Fibroblast of skin of right quadriceps (primary cell): ENCODE measurements at regions not wholly inside any gene's neighbourhood (a gene's known extent, or its start where the extent isn't known, plus 50 kb on each side); places are given as distances from the start of the nearest gene placed in this dataset.
A peak's percentile ranks its signal among the peaks of the same experiment; 100 is the strongest.

ENCODE experiments used
- DNase-seq: peaks from one replicate; pipeline ENCODE4 v3.0.0-alpha.2; 2013

DNA sequence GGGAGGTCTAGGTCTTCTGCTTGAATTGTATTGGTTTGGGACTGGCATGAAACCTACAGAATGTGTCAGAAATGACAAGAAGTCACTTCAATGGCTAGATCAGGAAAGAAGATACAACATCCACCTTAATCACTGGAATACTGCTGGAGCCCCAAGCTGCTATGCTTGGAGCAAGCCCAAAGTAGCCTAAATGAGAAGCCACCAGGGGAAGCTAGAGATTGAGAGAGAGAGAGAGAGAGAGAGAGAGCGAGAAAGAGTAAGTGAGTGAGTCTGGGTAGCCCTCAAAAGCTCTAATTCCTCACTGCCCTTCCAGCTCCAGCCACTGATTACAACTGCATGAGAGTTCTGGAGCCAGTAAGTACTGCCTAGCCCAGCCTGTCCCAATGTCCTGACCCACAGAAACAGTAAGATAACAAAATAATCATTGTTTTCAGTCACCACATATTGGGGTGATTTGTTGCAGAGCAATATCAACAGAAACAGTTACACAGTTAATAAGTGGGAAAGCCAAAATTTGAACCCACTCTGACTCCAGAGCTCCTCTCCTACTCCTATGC, 529.2 kb upstream of the GOLIM4 start:
- DNase-seq, result no peak

DNA sequence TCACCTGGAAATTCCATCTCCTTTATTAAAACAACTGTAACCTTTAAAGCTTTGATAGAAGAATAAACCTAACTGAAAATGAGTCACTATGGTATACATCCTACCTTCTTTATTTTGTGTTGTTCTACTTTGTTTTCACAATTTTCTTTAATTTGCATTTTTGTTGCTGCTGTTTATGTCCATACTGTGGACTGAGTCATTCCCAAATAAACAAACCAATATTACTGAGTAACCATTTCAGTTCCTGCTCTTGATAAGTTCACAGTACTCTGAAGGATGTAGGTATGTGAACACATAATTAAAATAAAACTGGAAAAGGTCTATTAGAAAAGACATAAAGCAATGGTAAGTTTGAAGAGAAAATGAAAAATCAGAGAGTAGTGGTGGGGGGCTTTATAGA, 528.5 kb upstream of the GOLIM4 start:
- DNase-seq, result no peak

DNA sequence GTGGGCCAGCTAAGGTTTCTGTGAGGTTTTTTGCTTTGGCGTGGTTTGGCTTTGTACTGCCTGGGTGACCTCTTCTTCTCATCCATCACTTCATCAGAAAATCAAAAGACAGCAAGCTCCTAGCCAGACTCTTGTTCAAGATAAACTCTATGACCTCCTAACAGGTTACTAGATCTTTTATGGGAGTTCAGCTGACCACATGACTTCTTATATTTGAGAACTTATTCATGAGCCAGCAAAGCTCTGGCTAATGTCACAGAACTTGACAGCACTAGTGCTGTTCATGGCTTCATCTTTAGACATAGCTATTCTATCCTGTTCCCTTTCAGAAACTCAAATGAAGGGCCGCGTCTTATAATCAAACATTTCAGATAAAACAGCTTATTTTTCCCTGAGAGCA, 527.1 kb upstream of the GOLIM4 start:
- no peak for DNase-seq

DNA sequence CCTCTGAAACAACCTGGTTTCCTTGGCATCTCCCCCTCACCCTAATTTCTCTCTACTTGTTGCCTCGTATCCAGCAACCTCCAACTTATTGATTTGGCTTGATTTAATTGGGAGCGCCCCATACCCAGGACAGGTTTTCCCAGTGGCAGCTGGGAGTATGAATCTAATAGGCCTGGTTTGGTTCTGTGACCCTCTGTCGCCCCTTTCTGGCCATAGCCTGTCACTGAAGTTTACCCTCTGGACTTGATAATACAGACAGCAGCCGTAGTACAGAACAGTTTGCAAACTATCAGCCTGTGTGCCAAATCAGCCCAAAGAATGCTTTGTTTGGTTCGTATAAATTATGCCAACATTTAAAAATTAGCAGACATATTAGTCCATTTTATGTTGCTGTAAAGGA, 525.1 kb upstream of the GOLIM4 start:
- DNase-seq, result peak; percentile 1

DNA sequence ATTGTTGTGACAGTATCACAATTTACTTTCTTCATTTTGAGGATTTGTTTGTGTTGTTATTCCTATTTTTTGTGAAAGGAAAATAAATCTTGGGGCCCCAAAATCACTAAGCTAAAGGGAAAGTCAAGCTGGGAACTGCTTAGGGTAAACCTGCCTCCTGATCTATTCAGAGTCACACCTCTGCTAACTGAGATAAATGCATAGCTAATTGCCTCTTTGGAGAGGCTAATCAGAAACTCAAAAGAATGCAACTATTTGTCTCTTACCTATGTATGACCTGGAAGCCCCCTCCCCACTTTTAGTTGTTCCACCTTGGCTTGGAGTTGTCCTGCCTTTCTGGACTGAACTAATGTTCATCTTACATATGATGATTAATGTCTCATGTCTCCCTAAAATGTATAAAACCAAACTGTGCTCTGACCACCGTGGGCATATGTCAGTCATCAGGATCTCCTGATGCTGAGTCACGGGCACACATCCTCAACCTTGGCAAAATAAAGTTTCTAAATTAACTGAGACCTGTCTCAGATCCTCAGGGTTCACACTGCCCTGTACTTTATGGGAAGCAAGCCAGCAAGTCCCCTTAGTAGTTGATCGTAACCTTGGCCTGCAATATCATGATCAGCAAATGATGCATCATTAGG, 523.2 kb upstream of the GOLIM4 start:
- no peak for DNase-seq

DNA sequence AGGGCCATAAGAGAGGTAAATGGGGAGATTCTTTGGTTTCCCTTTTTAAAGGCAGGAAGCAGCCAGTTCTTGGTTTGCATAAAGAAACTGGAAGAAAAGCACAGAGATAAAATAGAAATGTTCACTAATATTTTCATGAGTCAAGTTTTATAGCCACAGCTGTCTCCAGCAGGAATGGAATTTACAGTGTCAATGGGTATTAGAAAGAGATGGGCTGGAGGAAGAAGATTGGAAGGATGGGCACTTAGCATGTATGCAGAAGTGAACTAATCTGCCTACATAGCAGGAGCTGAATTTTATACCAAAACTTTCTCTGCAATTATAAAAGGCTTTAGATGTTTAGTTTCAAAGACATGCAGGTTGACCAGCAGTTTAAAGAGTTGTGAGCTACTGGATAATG, 521.9 kb upstream of the GOLIM4 start:
- DNase-seq, result no peak

DNA sequence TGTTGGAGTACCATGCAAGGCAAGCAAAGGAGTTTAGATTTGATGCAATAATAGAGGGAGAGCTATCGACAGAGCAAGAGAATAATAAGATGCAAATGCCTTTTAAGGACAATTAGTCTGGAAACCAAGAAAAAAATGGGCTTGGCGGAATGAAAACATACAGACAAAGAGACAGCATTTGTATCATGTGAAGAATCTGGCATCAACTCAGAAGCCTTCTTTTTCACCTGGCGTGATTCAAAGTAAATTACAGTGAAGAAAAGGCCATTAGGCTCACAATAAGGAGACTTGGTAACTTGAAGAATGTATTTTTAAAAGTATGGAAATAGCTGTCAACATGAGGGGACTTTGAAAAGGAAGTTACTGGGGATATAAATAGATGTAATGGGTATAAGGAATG, 521.2 kb upstream of the GOLIM4 start:
- no peak for DNase-seq

DNA sequence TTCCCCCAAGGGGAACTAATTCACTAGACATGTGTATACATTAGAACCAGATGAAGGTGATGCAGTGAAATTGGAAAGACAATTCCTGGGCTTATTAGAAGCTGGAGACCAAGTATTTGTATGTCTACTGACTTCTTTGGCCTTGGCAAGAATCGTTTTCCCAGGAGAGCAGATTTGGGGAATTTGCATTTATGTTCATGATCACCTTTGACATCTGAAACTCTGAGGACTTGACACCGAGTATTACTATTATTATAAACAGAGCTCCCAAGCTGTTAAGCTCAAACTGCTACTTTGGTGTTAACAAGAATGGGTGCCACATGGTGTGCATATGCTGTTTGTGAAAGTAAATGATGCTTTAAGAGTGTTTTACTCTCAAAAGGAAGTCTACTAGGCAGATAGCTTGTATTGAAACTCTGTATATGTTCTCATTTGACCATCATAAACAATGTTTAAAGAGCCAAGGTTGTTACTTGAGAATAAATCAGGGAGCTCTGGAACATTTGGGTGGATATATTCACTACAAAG, 519.8 kb upstream of the GOLIM4 start:
- no peak for DNase-seq

DNA sequence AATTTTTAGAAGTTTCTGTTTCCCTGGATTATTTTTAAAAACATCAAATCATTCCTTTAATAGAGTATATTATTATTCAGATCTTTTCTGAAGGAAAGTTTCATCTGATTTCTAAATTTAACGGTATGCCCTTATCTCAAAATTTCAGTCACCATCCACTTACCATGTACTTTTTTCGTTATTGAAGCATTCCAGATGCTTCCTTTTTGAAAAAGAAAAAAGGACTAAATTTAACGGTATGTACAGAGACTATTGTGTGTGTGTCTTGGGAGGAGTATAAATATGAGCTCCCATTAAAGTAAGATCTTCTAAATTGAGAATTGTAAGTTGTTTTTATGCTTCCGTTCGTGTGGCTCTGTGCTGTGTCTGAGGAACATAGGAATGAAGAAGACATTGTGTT, 517.4 kb upstream of the GOLIM4 start:
- no peak for DNase-seq

DNA sequence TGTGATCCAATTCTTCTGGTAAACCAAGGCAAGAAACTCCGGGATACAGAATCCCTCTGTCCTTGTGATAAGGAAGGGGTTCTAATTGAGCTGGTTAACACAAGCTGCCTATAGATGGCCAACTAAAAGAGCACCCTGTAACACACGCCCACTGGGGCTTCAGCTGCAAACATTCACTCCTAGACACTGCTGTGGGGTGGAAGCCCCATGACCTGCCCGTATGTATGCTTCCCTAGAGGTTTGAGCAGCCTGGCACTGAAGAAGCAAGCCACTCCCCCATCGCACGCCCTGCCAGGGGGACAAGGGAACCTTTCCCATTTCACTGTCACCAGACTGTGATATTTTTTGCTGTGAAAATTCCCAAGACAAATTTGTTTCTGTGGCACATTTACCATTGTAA, 516.9 kb upstream of the GOLIM4 start:
- DNase-seq, result no peak

DNA sequence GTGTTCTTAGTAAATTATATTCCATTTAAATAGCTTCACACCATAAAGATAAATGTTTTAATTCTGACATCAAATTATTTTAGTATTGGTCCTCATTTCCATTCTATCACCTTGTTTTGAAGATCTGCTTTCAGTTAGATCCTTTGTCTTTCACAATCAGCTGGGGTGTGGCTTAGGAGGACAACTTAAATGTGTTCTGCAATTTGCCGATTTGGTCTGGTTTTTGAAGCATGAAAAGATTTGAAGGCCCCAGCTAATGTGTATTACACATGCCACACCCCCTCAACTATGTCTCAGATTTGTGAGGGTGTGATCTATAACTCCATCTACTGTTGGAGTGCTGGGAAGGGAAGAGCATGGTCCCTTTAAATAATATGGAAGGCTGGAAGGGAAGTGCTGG, 516.1 kb upstream of the GOLIM4 start:
- DNase-seq, result no peak

DNA sequence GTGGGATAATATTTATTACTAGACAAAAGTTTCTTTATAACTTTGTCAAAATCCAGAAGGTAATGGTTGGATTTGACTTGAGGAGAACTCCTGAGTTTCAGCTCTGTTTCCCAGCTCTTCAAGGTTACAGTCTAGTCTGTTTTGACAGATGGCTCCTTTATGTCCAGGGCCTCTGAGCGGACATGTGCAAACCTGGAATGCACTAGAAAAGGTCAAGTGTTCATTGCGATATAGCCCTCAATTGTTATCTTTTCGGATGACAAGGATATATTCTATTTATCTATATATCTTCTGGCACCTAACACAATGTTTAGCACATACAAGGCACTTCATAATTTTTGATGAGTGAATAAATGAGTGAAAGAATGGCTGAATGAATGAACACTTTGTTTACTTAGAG, 513.2 kb upstream of the GOLIM4 start:
- DNase-seq, result no peak

DNA sequence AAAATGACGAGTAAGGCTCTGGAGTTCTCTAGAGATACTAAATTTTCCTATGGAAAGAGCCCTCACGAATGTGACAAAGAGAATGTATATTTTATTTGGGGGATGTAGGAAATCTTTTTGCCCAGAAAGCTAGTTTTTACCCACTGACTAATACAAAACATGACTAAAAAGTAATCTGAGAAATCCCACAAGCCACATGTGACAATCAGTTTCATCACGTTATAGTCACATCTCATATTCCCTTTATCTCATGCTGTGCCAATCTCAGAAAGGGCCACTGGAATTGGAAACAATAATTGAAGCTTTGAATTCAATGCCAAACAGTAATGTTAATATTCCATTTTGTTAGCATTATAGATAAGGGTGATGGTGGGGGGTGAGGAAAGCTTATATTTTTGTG, 509.0 kb upstream of the GOLIM4 start:
- DNase-seq, result no peak

DNA sequence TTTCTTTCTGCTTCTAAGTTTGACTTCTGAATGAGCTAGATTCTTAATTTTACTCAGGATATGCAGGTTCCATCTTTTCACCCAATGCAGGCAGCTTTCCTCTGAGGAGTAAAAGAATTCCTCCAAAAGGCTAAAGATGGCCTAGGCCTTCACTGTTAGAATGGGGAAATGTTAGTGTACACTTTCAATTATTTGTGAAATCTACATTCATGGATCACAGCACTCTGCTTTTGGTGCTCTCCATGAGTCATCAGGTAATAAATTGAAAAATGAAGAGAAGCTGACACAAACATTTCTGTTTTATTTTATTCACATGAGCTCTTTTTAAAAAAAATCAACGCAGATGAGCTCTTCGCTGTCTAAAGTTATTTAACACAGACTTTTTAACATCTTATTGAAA, 502.5 kb upstream of the GOLIM4 start:
- no peak for DNase-seq

DNA sequence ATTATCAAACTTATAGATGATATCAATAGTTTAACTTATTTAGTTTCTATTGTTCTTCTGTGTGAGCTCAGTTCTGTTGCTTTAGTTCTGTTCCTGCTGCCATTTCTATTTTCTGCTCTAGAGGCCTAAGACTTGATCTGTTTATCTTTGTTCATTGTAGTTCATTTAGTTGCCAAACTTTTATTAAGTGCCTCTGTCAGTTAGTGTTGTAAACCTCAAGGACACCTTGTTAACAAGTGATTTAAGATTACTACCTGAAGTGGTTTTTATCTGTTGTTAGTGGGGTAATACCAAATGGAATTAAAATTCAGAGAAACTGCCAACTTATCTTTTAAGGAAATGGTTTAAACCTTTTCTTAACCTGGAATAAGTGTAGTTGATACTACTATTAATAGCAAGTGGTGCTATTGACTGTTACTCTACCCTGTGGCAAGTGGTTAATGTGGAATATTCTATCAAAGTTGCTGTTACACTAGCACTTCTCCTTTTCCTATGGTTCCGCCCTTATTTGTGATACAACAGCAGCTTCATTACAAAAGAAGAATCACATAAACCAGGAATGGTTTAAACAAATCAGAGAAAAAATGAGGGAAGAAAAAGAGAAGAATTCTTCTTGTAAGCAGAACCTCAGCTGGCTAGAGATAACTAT, 500.6 kb upstream of the GOLIM4 start:
- DNase-seq, result no peak

DNA sequence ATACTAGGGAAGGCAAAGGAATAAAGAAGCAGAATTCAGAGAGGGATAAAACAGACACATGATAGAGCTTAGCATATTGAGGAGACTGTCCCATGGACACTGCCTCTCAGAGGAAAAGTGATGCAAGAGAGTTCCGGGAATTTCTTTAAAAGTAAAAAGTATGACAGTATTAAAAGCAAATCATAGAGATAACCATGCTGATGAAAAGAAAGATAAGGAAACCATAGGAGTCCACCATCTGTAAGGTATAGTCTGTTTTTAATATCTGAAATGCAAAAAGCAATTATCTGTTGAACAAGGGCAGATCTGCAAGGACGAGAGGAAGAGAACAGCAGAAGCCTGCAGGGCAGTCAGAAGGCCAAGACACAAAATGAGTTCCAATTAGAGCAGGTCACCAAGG, 495.9 kb upstream of the GOLIM4 start:
- DNase-seq, result no peak

DNA sequence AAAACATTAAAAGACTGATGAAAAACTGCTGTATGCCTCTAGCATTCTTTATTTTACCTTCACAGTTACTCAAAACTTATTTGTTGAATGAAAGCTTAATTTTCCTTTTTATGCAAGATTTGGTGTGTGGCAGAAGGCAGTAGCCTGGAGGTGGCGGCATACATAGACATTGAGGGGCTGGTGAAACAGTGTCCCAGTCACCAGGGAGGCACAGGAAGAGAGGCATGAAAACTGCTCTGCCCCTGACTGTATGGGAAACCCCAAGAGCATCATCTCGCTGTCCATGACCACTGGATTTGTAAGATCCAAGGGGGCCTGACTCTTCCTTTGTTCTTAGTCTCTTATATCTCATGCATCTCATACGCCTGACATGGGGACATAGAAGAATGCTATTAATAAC, 493.7 kb upstream of the GOLIM4 start:
- DNase-seq, result no peak

DNA sequence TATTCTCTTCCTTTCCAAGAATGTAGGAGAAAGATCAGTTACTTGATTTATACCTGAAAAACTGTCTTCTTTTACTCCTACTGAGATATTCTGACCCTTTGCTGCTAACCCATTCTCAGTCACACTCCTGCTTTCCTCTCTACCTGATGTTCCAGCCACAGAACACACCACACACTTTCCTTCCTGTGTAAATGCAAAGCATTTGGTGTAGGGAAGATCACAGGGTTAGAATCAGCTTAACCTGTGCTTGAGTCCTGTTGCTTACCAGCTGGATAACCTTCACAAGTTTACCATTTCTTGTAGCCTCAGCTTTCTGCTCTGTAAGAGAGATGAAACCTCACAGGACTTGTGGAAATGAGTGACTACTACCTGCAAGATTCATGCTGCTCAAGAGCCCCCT, 489.8 kb upstream of the GOLIM4 start:
- no peak for DNase-seq

DNA sequence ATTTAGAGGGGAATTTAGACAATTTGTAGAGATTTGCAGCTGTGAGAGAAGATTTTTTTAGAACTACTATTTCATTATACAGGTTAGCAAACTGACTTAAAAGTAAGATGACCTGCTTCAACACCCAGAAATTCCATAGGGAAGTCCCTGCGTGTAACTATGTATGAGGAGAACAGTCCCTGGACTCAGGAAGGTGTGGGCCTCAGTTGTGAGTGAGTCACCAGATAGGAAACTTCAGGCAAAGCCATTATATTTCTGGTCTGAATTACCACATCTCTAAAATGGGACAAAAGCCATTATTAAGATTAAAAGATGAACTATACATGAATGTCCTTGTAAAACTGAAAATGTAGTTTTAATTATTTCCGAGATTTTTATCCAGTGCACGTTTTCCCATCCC, 488.3 kb upstream of the GOLIM4 start:
- no peak for DNase-seq

DNA sequence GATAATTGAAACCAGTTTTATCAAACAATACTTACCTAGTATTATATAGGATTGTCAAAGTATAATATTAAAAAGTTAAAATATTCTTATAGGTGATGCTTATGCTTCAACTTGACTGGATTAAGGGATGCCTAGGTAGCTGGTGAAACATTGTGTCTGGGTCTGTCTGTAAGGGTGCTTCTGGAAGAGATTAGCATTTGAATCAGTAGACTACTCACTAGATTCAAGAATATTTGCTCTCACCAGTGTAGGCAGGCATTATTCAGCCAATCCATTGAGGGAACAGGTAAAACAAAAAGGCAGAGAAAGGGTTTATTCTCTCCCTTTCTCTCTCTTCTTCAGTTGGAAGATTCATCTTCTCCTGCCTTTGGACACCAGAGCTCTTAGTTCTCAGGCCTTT, 486.8 kb upstream of the GOLIM4 start:
- no peak for DNase-seq

DNA sequence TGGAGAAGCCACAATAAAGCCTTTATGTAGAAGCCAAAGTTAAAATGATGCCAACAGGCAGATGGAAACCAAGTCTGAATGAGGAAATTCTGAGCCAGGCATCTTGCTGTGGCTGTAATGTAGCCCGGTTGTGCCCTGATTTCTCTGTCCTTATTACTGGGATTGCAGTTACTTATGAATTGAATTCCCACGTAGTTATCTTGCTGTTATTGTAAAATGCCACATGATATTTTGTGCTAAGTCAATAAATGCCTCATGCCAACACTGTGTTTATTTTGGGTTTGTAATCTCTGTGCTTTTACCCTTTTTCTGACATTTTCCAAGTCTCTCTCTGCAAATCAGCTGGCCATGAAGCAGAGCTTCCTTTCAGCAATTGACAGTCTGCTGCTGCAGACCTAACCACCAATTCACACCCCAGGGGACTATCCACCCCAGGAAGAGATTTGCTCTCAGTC, 486.1 kb upstream of the GOLIM4 start:
- no peak for DNase-seq

DNA sequence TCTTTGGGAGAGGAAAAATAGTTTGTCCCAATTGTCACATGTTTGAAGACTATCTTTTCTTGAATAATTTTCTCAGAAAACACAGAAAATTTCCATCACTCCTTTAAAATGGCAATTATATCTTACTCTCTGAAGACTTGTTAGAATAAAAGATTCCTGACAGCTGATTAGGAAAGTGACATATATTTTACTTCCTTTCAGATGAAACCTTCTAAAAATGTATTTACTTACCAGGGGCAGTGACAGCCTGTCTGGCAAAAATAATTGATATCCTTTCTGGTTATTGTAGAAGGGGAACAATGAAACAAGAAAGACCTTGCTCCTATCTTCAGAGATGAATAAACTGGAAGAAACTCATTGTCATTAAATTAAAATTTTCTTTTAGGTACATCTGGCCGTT, 483.3 kb upstream of the GOLIM4 start:
- no peak for DNase-seq

DNA sequence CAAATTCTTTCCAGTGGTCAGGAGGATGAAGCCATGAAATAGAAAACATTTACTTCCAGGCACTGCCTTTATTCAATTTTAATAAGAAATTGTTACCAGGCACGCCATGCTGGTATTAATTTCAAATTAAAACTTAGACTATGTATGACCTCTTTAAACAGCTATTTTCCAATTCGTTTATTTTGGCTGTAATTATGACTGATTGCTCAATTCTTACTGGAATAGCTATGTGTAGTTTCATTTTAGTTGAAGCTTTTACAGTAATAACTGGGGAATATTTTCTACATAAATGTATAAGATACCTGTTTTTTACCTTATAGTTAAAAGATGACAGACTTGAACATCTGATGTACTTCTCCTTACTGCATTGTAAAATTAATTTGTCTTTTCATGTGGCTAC, 480.0 kb upstream of the GOLIM4 start:
- DNase-seq, result no peak

DNA sequence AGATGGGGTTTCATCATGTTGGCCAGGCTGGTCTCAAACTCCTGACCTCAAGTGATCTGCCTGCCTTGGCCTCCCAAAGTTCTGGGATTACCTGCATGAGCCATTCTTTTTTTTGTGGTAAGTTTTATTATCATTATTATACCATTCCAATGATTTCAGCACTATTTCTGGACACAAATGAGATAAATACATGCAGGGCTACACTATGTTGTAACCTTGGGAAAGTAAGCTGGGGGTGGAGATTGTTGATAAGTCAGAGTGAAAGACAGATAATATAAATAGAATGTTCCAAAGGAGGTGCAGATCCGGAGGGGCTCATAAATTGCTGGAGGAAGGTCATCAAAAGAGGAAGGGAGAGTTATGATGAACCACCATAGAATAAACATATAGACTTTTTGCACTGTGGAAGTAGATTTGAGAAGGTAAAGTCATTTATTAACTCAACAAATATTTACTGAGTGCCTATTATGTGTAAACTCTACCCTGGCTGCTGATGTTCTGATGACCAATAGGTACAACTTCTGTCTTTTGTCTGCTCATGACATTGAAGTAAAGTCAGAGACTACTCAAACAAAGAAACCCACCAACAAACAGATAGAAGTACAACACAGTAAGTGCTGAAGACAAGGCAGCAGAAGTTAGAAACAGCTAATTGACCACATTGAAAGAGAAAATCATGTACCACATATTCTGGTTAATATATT, 478.9 kb upstream of the GOLIM4 start:
- no peak for DNase-seq
